Effector memory CD8-positive, alpha-beta T cell (primary cell): ENCODE measurements at regions not wholly inside any gene's neighbourhood (a gene's known extent, or its start where the extent isn't known, plus 50 kb on each side); places are given as distances from the start of the nearest gene placed in this dataset.

Experiments
- ATAC-seq: fragments of 150-1000 bp; cut with Tn5 transposase; replicated peaks from 2 replicates; pipeline ENCODE4 v1.10.0; 2021; ENCODE audit warnings: mild to moderate bottlenecking, moderate library complexity
- DNase-seq, 3 experiments: peaks; one replicate each; pipeline ENCODE4 v3.0.0; 2021
- H3K27ac Mint-ChIP-seq, 2 donors: one replicate each; pipeline ENCODE4 v1.8.0; 2022; ENCODE audit warnings: mild to moderate bottlenecking in 2 of 2, mixed read lengths in 2 of 2, moderate library complexity in 2 of 2
- H3K27me3 Mint-ChIP-seq, 2 donors: one replicate each; pipeline ENCODE4 v1.8.0; 2022; ENCODE audit warnings: mixed read lengths in 2 of 2
- H3K36me3 Mint-ChIP-seq: one replicate; pipeline ENCODE4 v1.8.0; 2022; ENCODE audit warnings: mild to moderate bottlenecking, moderate library complexity, mixed read lengths; ENCODE audit not compliant: insufficient read depth
- H3K4me1 Mint-ChIP-seq, 2 donors: one replicate each; pipeline ENCODE4 v1.8.0; 2022; ENCODE audit warnings: low read depth in 2 of 2, mixed read lengths in 2 of 2
- H3K4me3 Mint-ChIP-seq, 2 donors: one replicate each; pipeline ENCODE4 v1.8.0; 2022; ENCODE audit warnings: mild to moderate bottlenecking in 2 of 2, mixed read lengths in 2 of 2, moderate library complexity in 2 of 2
- H3K9me3 Mint-ChIP-seq, 2 donors: one replicate each; pipeline ENCODE4 v1.8.0; 2022; ENCODE audit warnings: mixed read lengths in 2 of 2

DNA sequence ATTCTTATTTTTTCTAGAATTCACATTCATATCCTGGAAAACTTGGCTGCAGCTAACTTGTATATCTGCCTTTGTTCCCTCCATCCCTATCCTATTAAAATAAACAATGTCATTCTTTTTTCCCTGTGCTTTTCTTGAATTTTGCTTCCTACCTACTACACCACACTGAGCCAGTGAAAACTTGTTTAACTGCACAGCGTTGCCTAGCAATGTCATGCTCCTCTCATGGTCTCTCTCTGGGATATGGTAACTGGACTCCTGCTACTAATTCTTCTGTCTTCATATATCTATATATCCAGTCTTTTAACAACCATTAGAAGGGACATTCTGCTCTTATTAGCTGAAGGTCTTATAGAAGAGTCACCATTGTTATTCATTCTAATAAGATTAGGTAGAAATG is 434.4 kb downstream of the METTL15 start:
- Mint-ChIP-seq H3K4me1 (no peaks in the 10 kb centered on the region), H3K27ac (no peak overlapping the region), H3K9me3 (peaks cover 0 to 3% of the 10 kb centered on the region in 2 donors), H3K27me3 (no peaks in the 10 kb centered on the region), H3K4me3 (no peak overlapping the region), H3K36me3 (no peaks in the 10 kb centered on the region)
- no peak for ATAC-seq
- DNase-seq: no peak

- no peaks in the 10 kb centered on the region for H3K4me1 Mint-ChIP-seq
- H3K27ac Mint-ChIP-seq: no peak overlapping the region
- ATAC-seq (no peak), DNase-seq (no peak)
- no peak overlapping the region for H3K4me3 Mint-ChIP-seq
- peaks cover 0 to 3% of the 10 kb centered on the region in 2 donors for H3K9me3 Mint-ChIP-seq
- no peaks in the 10 kb centered on the region for H3K27me3 Mint-ChIP-seq
- no peaks in the 10 kb centered on the region for H3K36me3 Mint-ChIP-seq
Measured at GRCh38 chr11:28539239-28540030, 431.2 kb downstream of the METTL15 start.

- H3K27me3 Mint-ChIP-seq: no peaks in the 10 kb centered on the region
- no peaks in the 10 kb centered on the region for H3K36me3 Mint-ChIP-seq
- H3K4me1 Mint-ChIP-seq: no peaks in the 10 kb centered on the region
- H3K4me3 Mint-ChIP-seq: no peak overlapping the region
- ATAC-seq (no peak), DNase-seq (no peak)
- no peak overlapping the region for H3K27ac Mint-ChIP-seq
- H3K9me3 Mint-ChIP-seq: peaks cover 0 to 3% of the 10 kb centered on the region in 2 donors
Measured at GRCh38 chr11:28537822-28538221, 429.6 kb downstream of the METTL15 start.

DNA sequence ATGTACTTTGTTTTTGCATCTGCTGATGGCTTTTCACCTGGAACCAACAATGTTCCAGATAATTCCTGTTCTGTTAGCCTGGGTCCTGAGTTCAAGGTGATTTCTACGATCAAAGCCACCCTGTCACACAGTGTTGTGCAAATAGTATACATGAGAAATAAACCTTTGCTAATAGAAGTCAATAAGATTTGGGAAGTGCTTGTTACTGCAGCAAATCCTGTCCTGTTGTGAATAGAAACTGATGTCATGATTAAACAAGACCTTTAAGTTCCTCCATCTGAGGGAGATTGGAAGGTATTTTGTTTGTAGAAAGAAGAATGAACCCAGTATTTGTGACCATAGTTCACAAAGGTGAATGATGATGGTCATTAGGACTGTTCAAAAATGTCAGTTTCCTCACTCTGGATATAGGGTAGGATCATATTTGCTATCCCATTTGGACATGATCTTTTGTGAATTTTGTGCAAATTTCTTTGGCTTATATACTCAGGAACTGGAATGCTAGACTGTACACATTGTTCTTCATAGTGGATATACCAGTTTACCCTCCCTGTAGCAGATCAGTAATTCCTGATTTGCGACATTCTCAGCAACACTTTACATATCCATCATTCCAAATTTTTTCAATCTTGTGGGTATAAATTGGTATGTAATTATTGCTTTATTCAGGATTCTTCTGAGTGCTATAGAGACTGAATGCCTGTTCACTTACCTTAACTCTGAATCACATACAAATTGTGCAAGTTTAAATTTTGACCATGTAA is 428.5 kb downstream of the METTL15 start:
- Mint-ChIP-seq H3K27ac (no peak overlapping the region), H3K4me1 (no peaks in the 10 kb centered on the region), H3K36me3 (no peaks in the 10 kb centered on the region), H3K27me3 (no peaks in the 10 kb centered on the region), H3K9me3 (peaks cover 0 to 3% of the 10 kb centered on the region in 2 donors), H3K4me3 (no peak overlapping the region)
- no peak for DNase-seq
- no peak for ATAC-seq

- no peak overlapping the region for H3K27ac Mint-ChIP-seq
- no peak for ATAC-seq
- H3K27me3 Mint-ChIP-seq: no peaks in the 10 kb centered on the region
- no peak for DNase-seq
- peaks cover 0 to 3% of the 10 kb centered on the region in 2 donors for H3K9me3 Mint-ChIP-seq
- H3K4me1 Mint-ChIP-seq: no peaks in the 10 kb centered on the region
- no peak overlapping the region for H3K4me3 Mint-ChIP-seq
- H3K36me3 Mint-ChIP-seq: no peaks in the 10 kb centered on the region
Measured at GRCh38 chr11:28535677-28536076, 427.5 kb downstream of the METTL15 start.

- H3K9me3 Mint-ChIP-seq: peaks cover under 1 to 4% of the 10 kb centered on the region in 2 donors
- no peaks in the 10 kb centered on the region for H3K36me3 Mint-ChIP-seq
- no peak overlapping the region for H3K4me3 Mint-ChIP-seq
- no peak overlapping the region for H3K27ac Mint-ChIP-seq
- ATAC-seq (no peak), DNase-seq (no peak)
- H3K27me3 Mint-ChIP-seq: no peaks in the 10 kb centered on the region
- H3K4me1 Mint-ChIP-seq: no peaks in the 10 kb centered on the region
Measured at GRCh38 chr11:28529540-28530410, 421.6 kb downstream of the METTL15 start.

DNA sequence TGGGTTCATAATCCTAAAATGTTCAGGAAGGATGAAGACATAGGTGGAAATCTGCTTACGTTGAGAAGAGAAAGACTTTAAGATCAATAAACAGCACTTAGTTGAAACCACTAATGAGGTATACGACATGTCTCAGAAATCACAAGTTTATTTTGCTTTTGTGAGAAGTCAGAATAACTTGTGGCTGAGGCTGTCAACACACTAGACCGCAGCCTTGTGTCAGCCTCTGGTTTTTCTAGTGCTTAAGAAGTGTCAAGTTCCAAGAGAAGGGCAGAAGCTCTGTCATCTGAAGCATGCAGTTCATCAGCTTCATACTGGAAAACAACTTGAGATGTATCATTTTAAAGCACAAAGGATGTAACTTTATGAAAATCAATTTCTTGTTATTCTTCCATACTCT is 420.9 kb downstream of the METTL15 start:
- H3K27ac Mint-ChIP-seq: no peak overlapping the region
- no peaks in the 10 kb centered on the region for H3K36me3 Mint-ChIP-seq
- no peaks in the 10 kb centered on the region for H3K4me1 Mint-ChIP-seq
- no peaks in the 10 kb centered on the region for H3K27me3 Mint-ChIP-seq
- peaks cover 6 to 7% of the 10 kb centered on the region in 2 donors for H3K9me3 Mint-ChIP-seq
- no peak for DNase-seq
- no peak for ATAC-seq
- no peak overlapping the region for H3K4me3 Mint-ChIP-seq

- DNase-seq: no peak
- H3K4me3 Mint-ChIP-seq: no peak overlapping the region
Measured at GRCh38 chr11:28528217-28528616, 420.0 kb downstream of the METTL15 start.

GRCh38 chr11:28526406-28526751 is 418.2 kb downstream of the METTL15 start:
- no peaks in the 10 kb centered on the region for H3K4me1 Mint-ChIP-seq
- H3K9me3 Mint-ChIP-seq: peaks cover 8 to 14% of the 10 kb centered on the region in 2 donors
- no peak for ATAC-seq
- H3K36me3 Mint-ChIP-seq: no peaks in the 10 kb centered on the region
- H3K27me3 Mint-ChIP-seq: no peaks in the 10 kb centered on the region
- H3K27ac Mint-ChIP-seq: no peak overlapping the region
- no peak overlapping the region for H3K4me3 Mint-ChIP-seq
- DNase-seq: no peak

More at GRCh38 chr11:28528217-28528616, 420.0 kb downstream of the METTL15 start:
- ATAC-seq: no peak
- H3K9me3 Mint-ChIP-seq: peaks cover 8 to 12% of the 10 kb centered on the region in 2 donors
- no peaks in the 10 kb centered on the region for H3K4me1 Mint-ChIP-seq
- H3K36me3 Mint-ChIP-seq: no peaks in the 10 kb centered on the region
- H3K27me3 Mint-ChIP-seq: no peaks in the 10 kb centered on the region
- no peak overlapping the region for H3K27ac Mint-ChIP-seq

- Mint-ChIP-seq H3K27me3 (no peaks in the 10 kb centered on the region), H3K36me3 (no peaks in the 10 kb centered on the region), H3K27ac (no peak overlapping the region), H3K4me1 (no peaks in the 10 kb centered on the region), H3K4me3 (no peak overlapping the region), H3K9me3 (peaks cover 8 to 14% of the 10 kb centered on the region in 2 donors)
- no peak for ATAC-seq
- DNase-seq: no peak
Measured at GRCh38 chr11:28525636-28526405, 417.6 kb downstream of the METTL15 start.

DNA sequence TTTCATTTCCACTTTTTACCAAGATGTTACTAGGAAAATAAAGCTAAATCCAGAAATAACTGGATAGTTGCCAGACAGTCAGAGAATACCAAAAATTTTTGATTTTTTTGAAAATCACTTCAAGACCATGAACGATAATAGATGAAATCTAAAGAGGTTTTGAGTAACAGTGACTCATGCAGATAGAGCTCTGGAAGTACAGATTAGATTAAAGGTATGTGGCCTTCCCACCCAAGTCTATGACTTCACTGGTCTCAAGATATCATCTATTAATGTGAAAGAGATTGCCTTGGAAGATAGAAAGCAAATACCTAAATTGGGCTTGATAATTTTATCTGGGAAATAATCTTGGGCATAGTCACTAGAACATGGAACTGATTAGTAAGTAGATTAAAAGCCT is 415.9 kb downstream of the METTL15 start:
- Mint-ChIP-seq H3K27me3 (no peaks in the 10 kb centered on the region), H3K36me3 (no peaks in the 10 kb centered on the region), H3K27ac (no peak overlapping the region), H3K4me1 (no peaks in the 10 kb centered on the region), H3K9me3 (peaks cover 10 to 14% of the 10 kb centered on the region in 2 donors), H3K4me3 (no peak overlapping the region)
- ATAC-seq (no peak), DNase-seq (no peak)

DNA sequence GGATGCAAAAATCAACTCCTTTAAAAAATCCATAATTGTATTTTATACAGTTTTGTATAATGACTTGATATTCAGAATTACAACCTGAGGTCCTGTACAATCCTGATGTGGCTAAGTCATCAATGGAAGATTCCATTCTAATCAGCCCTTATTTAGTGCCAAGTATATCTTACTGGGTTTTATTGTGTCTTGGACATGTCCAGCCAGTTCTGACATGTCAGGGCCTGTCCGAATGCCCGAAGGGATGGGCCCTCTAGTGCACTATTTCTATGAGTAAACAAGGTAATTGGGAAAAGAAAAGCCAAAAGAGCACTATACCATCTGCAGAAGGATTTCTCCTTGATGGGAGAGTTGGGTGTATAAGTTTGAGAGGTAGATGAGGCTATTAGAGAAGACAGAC is 412.9 kb downstream of the METTL15 start:
- no peak overlapping the region for H3K4me3 Mint-ChIP-seq
- DNase-seq: no peak
- H3K9me3 Mint-ChIP-seq: peaks cover 15 to 21% of the 10 kb centered on the region in 2 donors
- H3K36me3 Mint-ChIP-seq: no peaks in the 10 kb centered on the region
- ATAC-seq: no peak
- H3K27ac Mint-ChIP-seq: no peak overlapping the region
- H3K4me1 Mint-ChIP-seq: no peaks in the 10 kb centered on the region
- no peaks in the 10 kb centered on the region for H3K27me3 Mint-ChIP-seq

DNA sequence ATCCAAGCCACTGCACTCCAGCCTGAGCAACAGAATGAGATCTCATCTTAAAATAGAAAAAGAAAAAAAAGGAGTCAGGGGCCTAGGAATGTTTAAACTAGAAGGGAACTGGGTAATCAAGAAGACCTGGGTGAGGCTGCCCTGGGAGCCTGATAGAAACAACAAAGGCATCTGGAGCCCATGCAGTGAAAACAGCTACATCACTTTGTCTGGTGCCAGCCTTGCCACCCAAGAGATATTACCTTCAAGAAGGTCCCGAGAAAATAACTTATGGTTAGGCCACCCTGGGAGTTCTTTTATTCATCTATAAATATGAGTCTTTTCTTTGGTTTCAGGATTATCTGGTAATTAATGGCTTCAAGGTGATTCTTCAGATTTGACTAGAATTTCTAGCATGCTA is 412.1 kb downstream of the METTL15 start:
- Mint-ChIP-seq H3K36me3 (no peaks in the 10 kb centered on the region), H3K4me1 (no peaks in the 10 kb centered on the region), H3K27ac (no peak overlapping the region), H3K27me3 (no peaks in the 10 kb centered on the region), H3K4me3 (no peak overlapping the region), H3K9me3 (peaks cover 12 to 21% of the 10 kb centered on the region in 2 donors)
- ATAC-seq (no peak), DNase-seq (no peak)
